GM19467 (cell line): ENCODE measurements at regions not wholly inside any gene's neighbourhood (a gene's known extent, or its start where the extent isn't known, plus 50 kb on each side); places are given as distances from the start of the nearest gene placed in this dataset.
"Not testable (repeated sequence)": the region's sequence is repeated elsewhere in the genome, so short reads cannot be mapped to it uniquely, and the experiment has no call there.

ENCODE experiments used
- ATAC-seq: cut with Tn5 transposase; IDR thresholded peaks from one replicate; pipeline ENCODE4 v1.9.1; 2021; ENCODE audit warnings: mild to moderate bottlenecking, moderate library complexity; ENCODE audit not compliant: unreplicated experiment

DNA sequence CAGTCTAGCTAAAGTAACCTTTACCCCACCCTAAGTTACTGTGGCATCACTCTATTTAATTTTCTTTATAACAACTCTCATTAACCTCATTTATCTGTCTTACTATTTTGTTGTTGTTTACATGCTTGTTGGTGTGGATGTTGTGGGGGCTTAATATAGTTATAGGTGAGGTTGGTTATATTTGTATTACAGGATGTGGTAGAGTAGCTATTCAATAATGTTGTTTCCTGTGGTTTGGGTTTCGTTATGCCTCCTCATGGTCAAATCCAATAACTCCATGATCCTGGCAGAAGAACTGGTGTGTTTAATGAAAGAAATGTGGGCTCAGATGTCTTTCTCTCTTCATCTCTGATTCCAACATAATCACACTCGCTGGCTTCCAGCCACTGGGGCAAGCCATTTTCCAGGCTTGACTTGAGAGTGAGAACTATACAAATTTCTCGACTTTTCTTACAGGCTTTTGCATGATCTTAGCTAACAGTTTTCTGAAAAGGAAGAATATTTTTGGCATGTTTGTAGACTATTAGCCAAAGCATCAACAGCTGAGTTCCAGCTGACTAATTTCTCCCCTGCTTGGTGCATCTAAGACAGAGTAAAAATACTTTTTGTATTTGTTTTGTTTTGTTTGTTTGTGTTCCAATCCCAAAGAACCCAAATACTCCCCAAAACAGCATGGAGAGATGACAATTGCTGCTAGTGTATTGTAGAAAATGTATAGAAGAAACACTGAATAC, 303.7 kb upstream of the PAPPA start:
- ATAC-seq = no peak

DNA sequence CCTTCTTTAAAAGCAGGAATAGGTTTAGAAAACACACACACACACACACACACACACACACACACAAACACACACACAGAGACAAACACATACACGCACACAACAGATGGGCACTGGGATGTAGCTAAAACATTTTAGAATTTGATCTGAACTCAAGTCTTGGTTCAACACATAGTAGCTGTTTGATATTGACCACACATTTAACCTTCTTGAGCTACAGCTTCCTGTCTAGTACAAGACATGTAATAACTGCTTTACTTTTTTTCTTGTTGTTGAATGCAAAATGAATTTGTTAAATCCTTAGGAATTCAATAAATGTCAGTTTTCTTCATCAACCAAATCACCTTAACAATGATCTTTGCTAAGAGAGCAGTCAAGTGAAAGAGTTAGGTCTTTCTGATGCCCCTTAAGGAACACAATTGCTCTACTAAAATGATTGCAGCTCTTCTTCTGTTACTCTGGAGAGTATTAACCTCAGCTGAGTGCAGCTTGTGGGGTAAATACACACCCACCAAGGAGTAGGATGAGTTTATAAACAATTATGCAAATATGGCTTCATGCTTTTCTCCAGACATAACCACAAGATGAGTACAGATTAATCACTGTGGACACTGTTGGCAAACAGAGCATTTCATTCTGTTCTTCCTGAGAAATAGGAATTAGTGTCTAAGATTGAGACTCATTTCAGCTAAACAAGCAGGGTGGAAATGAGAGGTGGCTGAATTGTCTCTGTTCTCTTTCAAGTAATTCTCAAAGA, 302.9 kb upstream of the PAPPA start:
- no peak for ATAC-seq

DNA sequence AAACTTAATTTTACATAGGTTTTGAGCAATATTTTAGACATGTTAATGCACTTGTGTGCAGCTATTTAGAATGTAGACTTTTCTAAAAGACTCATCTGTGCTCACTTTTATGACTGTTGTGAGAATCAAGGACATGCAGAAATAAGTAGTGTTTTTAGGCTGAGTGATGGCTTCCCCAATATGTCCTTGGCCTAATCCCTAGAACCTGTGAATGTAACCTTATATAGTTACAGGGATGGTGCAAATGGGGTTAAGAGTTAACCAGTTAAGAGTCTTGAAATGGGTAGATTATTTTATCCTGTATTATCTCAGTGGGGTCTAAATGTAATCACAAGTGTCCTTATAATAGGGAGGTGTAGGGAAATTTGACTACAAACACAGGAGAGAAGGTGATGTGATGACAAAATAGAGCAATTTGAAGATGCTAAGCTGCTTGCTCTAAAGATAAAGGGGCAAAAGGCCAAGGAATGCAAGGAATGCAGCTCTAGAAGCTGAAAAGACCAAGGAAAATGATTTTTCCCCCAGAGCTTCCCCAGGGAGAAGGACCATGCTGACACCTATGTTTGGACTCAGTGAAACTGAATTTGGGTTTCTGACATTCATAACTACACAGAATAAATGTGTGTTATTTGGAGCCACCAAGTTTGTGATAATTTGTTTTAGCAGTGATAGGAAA, 298.0 kb upstream of the PAPPA start:
- no peak for ATAC-seq

DNA sequence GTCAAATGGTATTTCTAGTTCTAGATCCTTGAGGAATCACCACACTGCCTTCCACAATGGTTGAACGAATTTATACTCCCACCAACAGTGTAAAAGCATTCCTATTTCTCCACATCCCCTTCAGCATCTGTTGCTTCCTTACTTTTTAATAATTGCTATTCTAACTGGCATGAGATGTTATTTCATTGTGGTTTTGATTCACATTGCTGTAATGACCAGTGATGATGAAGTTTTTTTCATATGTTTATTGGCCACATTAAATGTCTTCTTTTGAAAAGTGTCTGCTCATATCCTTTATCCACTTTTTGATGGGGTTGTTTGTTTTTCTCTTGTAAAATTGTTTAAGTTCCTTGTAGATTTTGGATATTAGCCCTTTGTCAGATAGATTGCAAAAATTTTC, 295.2 kb upstream of the PAPPA start:
- not testable (repeated sequence) for ATAC-seq

DNA sequence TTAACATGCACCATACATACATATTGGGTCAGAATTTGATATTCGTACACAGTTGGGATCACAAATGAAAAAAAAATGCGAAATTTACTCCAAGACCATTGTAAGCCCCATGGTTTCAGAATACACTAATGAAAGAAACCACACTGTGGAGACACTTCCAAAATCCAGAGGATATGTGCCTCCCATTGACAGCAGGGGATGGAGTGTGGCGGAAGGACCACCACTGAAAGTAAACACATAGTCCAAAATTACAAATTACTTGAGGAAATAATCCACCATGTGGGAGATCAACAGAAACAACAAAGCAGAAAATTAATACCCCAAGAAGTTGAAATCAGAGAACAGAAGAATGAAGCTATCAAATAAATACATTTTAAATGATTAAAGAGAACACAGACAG, 291.6 kb upstream of the PAPPA start:
- no peak for ATAC-seq

DNA sequence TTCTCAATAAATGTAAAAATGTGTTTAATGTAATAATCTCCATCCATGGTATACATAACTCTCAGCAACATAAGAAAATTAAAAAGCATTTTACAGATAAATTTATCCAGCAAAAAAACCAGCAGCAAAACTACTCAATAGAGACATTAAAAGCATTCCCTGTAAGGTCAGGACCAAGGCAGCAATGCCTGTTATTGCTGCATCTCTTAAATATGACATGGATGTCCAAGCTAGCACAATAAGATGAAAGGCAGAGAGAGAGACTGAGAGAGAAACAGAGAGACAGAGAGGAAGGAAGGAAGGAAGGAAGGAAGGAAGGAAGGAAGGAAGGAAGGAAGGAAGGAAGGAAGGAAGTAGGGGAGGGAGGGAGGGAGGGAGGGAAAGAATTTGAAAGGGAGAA, 289.0 kb upstream of the PAPPA start:
- ATAC-seq = no peak

DNA sequence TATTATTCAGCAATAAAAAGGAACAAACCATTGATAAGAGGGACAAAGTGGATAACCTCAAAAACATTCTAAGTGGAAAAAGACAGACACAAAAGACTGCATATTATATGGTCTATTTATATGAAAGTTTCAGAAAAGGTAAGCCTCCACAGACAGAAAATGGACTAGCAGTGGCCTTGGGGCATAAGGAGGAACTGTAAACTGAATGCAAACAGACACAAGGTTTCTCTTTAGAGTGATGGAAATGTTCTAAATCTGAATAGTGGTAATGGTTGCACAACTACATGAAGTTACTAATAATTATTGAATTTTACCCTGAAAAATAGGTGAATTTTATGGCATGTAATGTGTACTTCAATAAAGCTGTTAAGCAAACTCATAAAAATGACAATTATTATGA, 286.3 kb upstream of the PAPPA start:
- ATAC-seq = no peak

DNA sequence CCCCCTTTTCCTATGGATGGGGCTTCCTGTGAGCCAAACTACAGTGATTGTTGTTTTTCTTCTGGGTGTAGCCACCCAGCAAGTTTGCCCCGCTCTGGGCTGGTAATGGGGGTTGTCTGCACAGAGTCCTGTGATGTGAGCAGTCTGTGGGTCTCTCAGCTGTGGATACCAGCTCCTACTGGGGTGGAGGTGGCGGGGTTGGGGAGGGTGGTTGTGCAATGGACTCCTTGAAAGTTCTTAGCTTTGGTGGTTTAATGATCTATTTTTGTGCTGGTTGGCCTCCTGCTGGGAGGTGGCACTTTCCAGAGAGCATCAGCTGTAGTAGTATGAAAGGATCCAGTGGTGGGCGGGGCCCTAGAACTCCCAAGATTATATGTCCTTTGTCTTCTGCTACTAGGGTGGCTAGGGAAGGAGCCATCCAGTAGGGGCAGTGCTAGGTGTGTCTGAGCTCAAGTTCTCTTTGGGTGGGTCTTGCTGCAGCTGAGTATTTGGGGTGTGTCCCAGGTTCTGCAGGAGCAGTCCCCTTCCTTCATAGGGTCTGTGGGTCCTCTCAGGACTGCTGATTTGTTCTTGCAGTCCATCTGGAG, 275.6 kb upstream of the PAPPA start:
- no peak for ATAC-seq

DNA sequence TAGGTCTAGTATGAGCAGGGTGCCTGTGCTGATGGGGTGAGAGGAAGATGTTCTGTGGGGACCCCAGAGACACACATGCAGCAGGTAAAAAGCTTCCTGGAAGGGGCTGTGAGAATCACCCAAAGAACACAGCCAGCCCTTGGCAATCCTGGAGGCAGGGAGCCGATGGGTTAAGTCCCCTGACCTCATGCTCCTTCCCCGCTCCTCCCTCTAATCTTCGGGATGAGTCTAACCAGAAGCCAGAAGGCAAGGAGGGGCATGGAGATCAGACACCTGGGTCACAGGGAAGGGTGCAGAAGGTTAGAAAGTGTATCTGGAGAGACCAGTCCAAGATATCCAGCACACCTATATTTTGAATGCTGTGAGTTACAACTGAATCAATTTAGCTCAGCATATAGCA, 274.1 kb upstream of the PAPPA start:
- no peak for ATAC-seq

DNA sequence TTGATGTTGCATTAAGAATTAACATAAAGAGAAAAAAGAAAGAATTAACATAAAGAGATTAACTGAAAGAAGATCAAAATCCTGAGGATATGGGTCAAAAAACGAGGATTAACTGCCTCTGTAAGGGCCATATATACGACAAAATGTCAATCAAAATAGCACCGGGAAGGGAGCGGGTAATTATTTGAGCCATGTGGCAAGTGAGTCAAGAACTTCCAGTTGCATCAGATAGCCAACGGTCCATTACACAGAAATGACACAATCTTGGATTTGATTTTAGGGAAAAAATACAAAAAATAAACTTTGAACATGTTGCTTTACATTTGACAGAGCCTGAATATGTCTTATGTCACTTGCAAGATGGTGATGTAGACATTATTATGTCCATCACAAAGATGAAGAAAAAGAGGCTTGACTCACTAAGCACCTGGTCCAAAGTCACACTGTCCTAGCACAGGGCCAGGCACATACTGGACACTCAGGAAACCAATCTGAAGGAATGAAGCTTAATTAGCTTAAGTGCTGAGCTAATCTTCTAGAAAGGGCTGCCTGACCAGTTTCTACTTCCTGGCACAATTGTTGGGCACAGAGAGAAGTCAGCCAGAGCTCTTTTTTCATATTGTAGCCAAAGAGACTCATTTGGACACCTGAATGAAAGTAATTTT, 273.2 kb upstream of the PAPPA start:
- no peak for ATAC-seq

DNA sequence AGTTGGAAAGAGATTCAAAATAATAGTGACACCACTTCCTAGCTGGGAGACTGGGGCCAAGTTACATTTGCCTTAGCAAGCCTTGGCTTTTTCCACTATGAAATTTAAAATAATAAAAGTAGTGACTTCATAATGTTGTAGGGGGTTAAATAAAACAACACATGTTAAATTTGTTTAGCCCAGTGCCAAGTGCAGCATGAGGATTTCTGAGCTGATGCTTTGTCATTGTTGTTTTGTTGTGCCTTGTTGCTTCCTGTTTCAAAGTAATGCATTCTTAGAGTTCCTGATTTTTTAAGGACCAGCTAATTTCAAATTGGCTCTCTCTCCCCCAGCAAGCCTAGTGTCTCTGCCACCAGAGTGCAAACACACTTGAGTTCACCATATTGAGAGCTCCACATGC, 270.7 kb upstream of the PAPPA start:
- ATAC-seq = no peak

DNA sequence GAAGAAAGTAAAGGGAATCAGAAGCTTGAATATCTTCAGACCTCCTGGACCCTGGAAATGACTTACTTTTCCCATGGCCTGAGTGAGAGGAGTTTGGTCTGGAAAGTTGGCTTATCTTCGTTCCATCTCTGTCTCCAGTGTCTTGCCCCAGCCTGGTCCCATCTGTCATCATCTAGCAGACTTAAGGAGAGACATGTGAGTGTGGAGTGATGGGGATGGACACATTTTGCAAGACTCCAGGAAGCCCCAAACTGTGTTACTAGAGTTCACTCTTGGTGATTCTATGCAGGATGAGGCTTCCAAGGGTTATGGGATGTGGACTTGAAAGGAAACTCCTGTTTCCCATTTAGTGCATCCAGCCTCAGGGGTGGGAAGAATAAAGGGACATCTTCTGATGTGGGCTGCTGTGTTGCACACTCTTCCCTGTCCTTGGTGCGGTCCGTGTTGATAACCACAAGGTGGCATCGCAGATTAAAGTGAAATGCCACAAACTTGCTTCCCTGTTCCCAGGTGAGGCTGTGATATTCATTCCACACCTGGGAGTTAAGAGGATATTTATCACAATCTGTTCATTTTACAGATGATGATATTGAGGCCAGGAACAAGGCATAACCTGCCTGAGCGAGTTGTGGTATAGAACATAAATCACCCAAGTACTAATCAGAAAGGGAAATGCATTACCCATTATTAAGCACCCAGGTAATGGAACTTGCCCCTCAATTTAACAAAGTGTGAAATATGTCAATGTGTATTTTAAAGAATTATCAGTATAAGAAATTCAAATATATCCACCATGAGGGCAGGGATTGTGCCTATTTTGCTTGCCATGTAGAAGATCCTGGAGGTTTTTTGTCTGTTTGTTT, 269.9 kb upstream of the PAPPA start:
- ATAC-seq = no peak

DNA sequence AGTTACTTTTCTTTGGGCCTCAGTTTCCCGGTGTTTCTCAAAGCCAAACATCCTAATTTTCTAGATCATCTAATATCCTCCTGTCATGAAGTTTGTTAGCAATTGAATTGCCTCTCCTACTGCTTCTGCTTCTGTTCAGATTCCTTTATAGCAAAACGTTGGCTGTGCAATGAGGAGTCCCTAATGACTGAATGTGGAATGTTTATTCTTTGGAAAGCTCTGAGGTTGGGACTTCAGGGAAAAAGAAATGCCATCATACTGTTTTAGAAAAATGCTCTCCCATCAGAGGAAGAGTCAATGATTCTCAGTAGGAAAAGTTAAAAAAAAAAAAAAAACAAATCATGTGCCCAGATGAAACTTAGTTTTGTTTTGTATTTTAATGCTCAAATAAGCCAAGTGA, 268.7 kb upstream of the PAPPA start:
- ATAC-seq = no peak

DNA sequence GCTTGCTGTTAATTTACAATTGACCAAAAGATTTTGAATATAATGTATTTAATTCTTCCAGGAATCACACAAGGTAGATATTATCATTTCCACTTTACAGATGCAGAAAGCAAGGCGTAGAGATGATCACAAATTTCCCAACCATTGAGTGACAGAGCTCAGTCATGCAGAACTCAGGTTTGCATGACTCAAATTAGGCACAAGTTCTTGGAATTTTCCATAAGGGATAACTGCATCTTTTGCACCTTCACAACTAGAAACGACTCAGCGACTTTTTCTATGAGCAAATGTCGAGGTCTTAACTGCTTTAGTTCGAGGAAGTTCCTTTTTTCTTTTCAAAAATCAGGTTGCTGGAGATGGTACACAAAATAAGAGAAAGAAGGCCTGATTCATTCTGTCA, 265.5 kb upstream of the PAPPA start:
- no peak for ATAC-seq

DNA sequence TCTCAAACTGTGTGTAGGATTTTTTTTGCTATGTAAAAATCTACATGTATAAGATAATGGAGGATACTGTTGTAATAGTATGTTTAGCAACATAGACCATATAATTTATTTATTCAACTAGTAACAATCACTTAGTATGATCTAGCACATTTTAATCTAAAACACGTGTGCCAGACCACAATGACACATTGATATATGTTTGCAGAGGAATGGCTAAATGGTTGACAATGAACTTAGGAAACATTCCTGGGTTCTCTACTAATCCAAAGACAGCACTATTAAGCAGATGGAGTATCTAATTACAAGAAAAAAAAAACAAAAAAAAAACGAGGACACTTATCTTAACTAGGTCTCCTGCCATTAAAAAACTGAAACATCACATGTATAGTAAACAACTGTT, 261.7 kb upstream of the PAPPA start:
- ATAC-seq = no peak

DNA sequence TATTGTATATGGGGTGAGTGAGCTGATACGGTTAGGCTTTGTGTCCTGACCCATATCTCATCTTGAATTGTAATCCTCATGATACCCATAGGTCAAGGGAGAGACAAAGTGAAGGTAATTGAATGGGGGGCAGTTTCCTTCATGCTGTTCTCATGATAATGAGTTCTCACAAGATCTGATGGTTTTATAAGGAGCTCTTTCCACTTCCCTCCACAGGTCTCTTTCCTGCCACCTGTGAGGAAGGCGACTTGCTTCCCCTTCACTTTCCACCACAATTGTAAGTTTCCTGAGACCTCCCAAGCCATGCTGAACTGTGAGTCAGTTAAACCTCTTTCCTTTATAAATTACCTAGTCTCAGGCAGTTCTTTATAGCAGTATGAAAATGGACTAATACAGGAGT, 255.1 kb upstream of the PAPPA start:
- not testable (repeated sequence) for ATAC-seq

DNA sequence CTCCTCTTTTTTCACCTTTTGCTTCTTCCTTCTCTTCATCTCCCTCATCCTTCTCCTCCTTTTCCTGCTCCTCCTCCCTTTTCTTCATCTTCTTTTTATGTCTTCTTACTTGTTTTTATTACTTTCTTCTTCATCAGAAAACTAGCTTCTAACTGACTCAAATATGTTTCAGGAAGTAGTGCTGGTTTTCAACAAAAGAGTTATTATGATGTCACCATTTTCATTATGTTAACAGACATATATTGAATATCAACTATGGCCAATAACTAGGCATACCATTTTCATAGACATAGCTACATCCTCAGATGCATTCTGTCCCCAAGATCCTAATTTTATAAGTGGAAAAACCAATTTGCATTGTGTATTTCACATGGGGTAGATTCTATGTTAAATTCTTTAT, 252.9 kb upstream of the PAPPA start:
- no peak for ATAC-seq

DNA sequence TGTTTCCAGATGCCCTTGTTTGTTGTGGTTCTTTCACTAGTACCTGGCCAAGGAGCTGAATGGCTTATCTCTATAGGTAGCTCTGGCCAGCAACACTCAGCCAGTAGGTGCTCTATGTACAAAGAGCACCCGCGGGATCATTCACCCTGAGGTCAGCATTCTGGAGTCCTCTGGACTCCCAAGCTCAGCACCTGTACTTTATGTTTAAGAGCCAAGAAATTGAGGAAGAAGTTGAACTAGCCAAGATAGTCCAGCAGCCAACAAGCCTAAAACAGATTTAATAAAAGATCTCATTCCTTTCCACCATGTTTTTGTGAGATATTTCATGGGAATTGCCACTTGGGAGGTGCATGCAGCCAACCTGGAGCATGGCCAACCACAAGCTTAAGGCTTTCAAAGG, 242.6 kb upstream of the PAPPA start:
- no peak for ATAC-seq

DNA sequence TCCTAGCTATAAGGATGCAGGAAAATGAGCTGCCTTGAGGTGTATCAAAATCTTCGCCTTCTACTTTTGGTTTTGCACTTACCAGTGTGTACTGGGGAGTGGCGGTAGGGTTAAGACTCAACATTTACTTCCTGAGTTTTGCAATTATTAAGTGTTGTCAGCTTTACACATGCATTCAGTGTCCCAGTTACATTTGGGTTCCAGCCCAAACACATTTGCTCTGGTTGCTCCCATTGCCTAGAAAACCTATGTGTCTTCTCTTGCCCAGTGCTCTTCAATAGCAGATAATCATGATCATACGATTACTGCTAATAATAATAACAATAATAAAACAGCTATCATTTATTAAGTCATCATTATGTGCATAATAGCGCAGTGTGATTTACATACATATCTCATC, 241.5 kb upstream of the PAPPA start:
- ATAC-seq = no peak

DNA sequence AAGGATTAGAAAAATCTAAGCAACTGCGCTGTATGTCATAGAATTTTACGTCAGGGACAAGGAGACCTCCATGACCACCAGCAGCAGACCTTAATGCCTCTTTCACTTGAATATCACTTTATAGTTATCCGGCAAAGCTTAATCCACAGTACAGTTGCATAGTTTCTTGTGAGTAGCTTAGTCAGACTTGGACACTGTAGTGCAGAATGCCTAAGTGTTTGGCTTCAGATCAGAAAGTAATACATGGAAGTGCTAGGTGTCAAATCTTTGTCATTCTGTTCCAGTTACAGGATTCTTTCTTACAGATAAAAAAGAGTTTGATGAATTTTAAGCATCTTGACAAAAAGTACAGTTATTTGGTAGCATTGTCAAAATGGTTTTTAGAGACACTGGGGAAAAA, 239.9 kb upstream of the PAPPA start:
- no peak for ATAC-seq
